Endothelial cell (in vitro differentiated cells): ENCODE measurements at regions not wholly inside any gene's neighbourhood (a gene's known extent, or its start where the extent isn't known, plus 50 kb on each side); places are given as distances from the start of the nearest gene placed in this dataset.

Experiments used
- DNase-seq: peaks from one replicate; pipeline ENCODE4 v3.0.0; 2021; ENCODE audit warnings: low spot score
- H3K27ac Mint-ChIP-seq: one replicate; pipeline ENCODE4 v1.8.0; 2021; ENCODE audit warnings: mixed read lengths, inconsistent platforms; ENCODE audit not compliant: unreplicated experiment
- H3K27me3 Mint-ChIP-seq: one replicate; pipeline ENCODE4 v1.8.0; 2021; ENCODE audit warnings: mild to moderate bottlenecking, moderate library complexity, mixed read lengths, inconsistent platforms; ENCODE audit not compliant: unreplicated experiment
- H3K36me3 Mint-ChIP-seq: one replicate; pipeline ENCODE4 v1.8.0; 2021; ENCODE audit warnings: mild to moderate bottlenecking, low read depth, mixed read lengths, inconsistent platforms; ENCODE audit not compliant: unreplicated experiment
- H3K4me1 Mint-ChIP-seq: one replicate; pipeline ENCODE4 v1.8.0; 2021; ENCODE audit warnings: mild to moderate bottlenecking, mixed read lengths, inconsistent platforms; ENCODE audit not compliant: unreplicated experiment
- H3K4me3 Mint-ChIP-seq: one replicate; pipeline ENCODE4 v1.8.0; 2021; ENCODE audit warnings: mild to moderate bottlenecking, mixed read lengths, inconsistent platforms; ENCODE audit not compliant: unreplicated experiment
- H3K9me3 Mint-ChIP-seq: one replicate; pipeline ENCODE4 v1.8.0; 2021; ENCODE audit warnings: mixed read lengths, inconsistent platforms; ENCODE audit not compliant: unreplicated experiment
- CTCF ChIP-seq: fragments of 200-600 bp; sonication (generic); IDR thresholded peaks from one replicate; pipeline ENCODE4 v1.5.0; 2021; ENCODE audit warnings: antibody characterized with exemption; ENCODE audit not compliant: unreplicated experiment

GRCh38 chr13:65912516-65912915, 1317.6 kb downstream of the PCDH9 start:
- DNase-seq = no peak
- H3K4me1 Mint-ChIP-seq = no peaks in the 10 kb centered on the region
- H3K27me3 Mint-ChIP-seq = peaks cover 2% of the 10 kb centered on the region
- no peak overlapping the region for H3K4me3 Mint-ChIP-seq
- H3K9me3 Mint-ChIP-seq = no peaks in the 10 kb centered on the region
- no peaks in the 10 kb centered on the region for H3K36me3 Mint-ChIP-seq
- no peak overlapping the region for H3K27ac Mint-ChIP-seq
- TF ChIP-seq CTCF = no peak

GRCh38 chr13:65911546-65912193, 1318.5 kb downstream of the PCDH9 start:
- Mint-ChIP-seq H3K9me3 (no peaks in the 10 kb centered on the region), H3K27ac (no peak overlapping the region), H3K4me1 (no peaks in the 10 kb centered on the region), H3K36me3 (no peaks in the 10 kb centered on the region), H3K27me3 (peaks cover 2% of the 10 kb centered on the region), H3K4me3 (no peak overlapping the region)
- TF ChIP-seq CTCF = no peak
- DNase-seq = no peak

GRCh38 chr13:65909501-65909900, 1320.6 kb downstream of the PCDH9 start:
- H3K9me3 Mint-ChIP-seq = no peaks in the 10 kb centered on the region
- TF ChIP-seq CTCF = no peak
- H3K4me1 Mint-ChIP-seq = no peaks in the 10 kb centered on the region
- H3K27ac Mint-ChIP-seq = no peak overlapping the region
- no peaks in the 10 kb centered on the region for H3K36me3 Mint-ChIP-seq
- no peak overlapping the region for H3K4me3 Mint-ChIP-seq
- no peak for DNase-seq
- peaks cover 4% of the 10 kb centered on the region for H3K27me3 Mint-ChIP-seq

- no peaks in the 10 kb centered on the region for H3K4me1 Mint-ChIP-seq
- DNase-seq = no peak
- H3K27ac Mint-ChIP-seq = no peak overlapping the region
- H3K9me3 Mint-ChIP-seq = no peaks in the 10 kb centered on the region
- H3K36me3 Mint-ChIP-seq = no peaks in the 10 kb centered on the region
- H3K27me3 Mint-ChIP-seq = peaks cover 4% of the 10 kb centered on the region
- no peak overlapping the region for H3K4me3 Mint-ChIP-seq
- no peak for TF ChIP-seq CTCF
These were observed 1322.2 kb downstream of the PCDH9 start for GRCh38 chr13:65907666-65908525.

GRCh38 chr13:65901723-65902122, 1328.4 kb downstream of the PCDH9 start:
- H3K4me3 Mint-ChIP-seq = no peak overlapping the region
- H3K27me3 Mint-ChIP-seq = peaks cover 2% of the 10 kb centered on the region
- H3K9me3 Mint-ChIP-seq = no peaks in the 10 kb centered on the region
- H3K36me3 Mint-ChIP-seq = no peaks in the 10 kb centered on the region
- H3K27ac Mint-ChIP-seq = no peak overlapping the region
- TF ChIP-seq CTCF = no peak
- no peak for DNase-seq
- H3K4me1 Mint-ChIP-seq = no peaks in the 10 kb centered on the region
